Left forelimb (tissue), 1 donor: ENCODE measurements at regions not wholly inside any gene's neighbourhood (a gene's known extent, or its start where the extent isn't known, plus 50 kb on each side); places are given as distances from the start of the nearest gene placed in this dataset.
"Not testable (repeated sequence)": the region's sequence is repeated elsewhere in the genome, so short reads cannot be mapped to it uniquely, and the experiment has no call there.

Experiments
- DNase-seq: peaks from one replicate; pipeline ENCODE4 v3.0.0-alpha.2; 2018; ENCODE audit warnings: low spot score

GRCh38 chr16:14002416-14002990 is 68.6 kb upstream of the MRTFB start:
- no peak for DNase-seq

GRCh38 chr16:14003074-14003570 is 68.0 kb upstream of the MRTFB start:
- peak; percentile 71 for DNase-seq

- DNase-seq, result no peak
Measured at GRCh38 chr16:14004031-14004728, 66.9 kb upstream of the MRTFB start.

- DNase-seq, result no peak
Measured at GRCh38 chr16:14004729-14005315, 66.3 kb upstream of the MRTFB start.

- DNase-seq, result no peak
Measured at GRCh38 chr16:14005335-14005734, 65.8 kb upstream of the MRTFB start.

- no peak for DNase-seq
Measured at GRCh38 chr16:14007450-14007849, 63.7 kb upstream of the MRTFB start.

GRCh38 chr16:14011001-14011400 is 60.1 kb upstream of the MRTFB start:
- DNase-seq, result no peak

- no peak for DNase-seq
Measured at GRCh38 chr16:14011846-14012245, 59.3 kb upstream of the MRTFB start.

GRCh38 chr16:14013145-14013570 is 58.0 kb upstream of the MRTFB start:
- no peak for DNase-seq

- DNase-seq, result no peak
Measured at GRCh38 chr16:14013571-14014283, 57.4 kb upstream of the MRTFB start.

- no peak for DNase-seq
Measured at GRCh38 chr16:14014284-14014625, 56.9 kb upstream of the MRTFB start.

- no peak for DNase-seq
Measured at GRCh38 chr16:14015033-14015432, 56.1 kb upstream of the MRTFB start.

GRCh38 chr16:14015461-14015860 is 55.7 kb upstream of the MRTFB start:
- no peak for DNase-seq

GRCh38 chr16:14015948-14016347 is 55.2 kb upstream of the MRTFB start:
- no peak for DNase-seq

- not testable (repeated sequence) for DNase-seq
Measured at GRCh38 chr16:14016362-14016761, 54.8 kb upstream of the MRTFB start.

- DNase-seq, result no peak
Measured at GRCh38 chr16:14017886-14018285, 53.2 kb upstream of the MRTFB start.

GRCh38 chr16:14018851-14019250 is 52.3 kb upstream of the MRTFB start:
- DNase-seq, result no peak

GRCh38 chr16:14020141-14020540 is 51.0 kb upstream of the MRTFB start:
- DNase-seq, result no peak
